Activated CD4-positive, CD25-positive, alpha-beta regulatory T cell treated with anti-CD3 and anti-CD28 coated beads, Interleukin-2, amount 50 U/mL, for 24 hours (primary cell): ENCODE measurements at regions not wholly inside any gene's neighbourhood (a gene's known extent, or its start where the extent isn't known, plus 50 kb on each side); places are given as distances from the start of the nearest gene placed in this dataset.

Source experiments
- ATAC-seq, 2 donors: fragments of 150-1000 bp; cut with Tn5 transposase; one replicate each; pipeline ENCODE4 v1.10.0; 2021; ENCODE audit warnings: mild to moderate bottlenecking in 1 of 2, moderate library complexity in 1 of 2

DNA sequence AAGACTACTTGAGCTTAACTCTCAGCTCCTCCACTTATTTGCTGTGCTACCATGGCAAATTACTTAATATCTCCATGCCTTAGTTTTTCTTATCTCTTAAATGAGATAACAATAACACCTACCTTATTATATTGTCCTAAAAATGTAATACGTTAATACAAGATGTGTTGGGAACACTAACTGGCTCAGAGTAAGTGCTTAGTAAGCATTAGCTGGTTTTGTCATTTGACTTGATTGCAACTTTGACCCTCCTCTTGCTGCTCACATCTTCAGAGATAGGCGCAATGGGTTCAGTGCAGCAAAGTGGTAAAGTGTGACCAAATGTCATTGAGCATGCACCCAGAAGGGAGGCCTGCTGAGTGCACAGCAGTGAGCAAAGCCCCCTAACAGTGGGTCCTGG lies 294.5 kb upstream of the CLNK start:
- no peak for ATAC-seq

DNA sequence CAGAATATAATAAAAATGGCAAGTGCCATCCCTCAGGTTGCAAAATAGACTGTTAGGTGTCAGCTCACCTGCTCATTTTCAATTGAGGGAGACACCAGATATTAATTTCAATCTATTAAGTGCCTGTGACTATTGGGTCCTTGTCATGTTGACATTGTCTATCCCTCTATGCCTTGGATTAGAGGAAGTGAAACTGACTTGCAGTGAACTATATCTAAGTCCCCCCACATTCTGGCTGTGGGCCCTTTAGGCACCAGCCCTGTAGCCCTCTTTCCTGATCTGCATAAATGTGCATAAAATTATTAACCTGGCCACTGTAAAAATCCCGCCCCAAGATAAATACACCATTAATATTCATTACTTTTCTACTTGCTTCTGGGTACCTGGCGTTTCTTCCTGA lies 293.0 kb upstream of the CLNK start:
- ATAC-seq, result no peak

GRCh38 chr4:10974371-10974770 lies 289.8 kb upstream of the CLNK start:
- ATAC-seq, result no peak

DNA sequence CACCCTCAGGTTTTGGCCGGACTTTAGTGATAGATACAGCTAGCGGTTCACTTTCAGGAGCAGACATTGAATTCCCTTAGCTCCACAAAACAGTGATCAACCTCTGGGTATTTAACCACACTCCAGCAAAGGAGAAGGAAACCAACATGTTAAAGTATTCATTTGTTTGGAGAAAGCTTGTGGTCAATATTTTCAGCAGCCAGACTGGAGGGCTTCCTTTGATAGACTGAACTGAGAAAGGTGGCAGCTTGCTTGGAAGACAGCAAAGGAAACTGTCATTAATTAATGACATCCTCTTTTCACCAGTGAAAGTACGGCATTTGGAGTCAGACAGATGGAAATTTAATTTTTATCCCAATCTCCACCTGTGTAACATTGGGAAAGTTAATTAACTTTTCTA lies 289.1 kb upstream of the CLNK start:
- no peak for ATAC-seq

- no peak for ATAC-seq
Observed at GRCh38 chr4:10971800-10972401, 287.3 kb upstream of the CLNK start.

DNA sequence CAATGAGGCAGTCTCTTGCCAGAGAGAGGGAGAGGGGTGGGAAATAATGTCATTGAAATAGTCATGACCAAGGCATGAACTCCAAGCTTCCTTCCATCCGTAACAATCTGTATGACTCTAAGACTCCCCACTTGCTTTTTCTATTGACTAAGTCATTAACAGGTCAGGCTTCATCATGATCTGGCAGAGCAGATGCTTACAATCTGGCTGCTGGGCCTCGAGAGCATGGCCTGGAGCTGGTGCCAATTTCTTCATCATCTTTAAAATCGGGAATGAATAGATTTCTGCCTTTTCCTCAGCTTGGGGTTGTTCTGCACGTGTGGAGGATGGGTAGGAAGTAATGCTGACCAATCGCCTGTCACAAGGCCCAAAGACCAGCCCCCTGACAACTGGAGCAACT lies 280.6 kb upstream of the CLNK start:
- ATAC-seq, result no peak

DNA sequence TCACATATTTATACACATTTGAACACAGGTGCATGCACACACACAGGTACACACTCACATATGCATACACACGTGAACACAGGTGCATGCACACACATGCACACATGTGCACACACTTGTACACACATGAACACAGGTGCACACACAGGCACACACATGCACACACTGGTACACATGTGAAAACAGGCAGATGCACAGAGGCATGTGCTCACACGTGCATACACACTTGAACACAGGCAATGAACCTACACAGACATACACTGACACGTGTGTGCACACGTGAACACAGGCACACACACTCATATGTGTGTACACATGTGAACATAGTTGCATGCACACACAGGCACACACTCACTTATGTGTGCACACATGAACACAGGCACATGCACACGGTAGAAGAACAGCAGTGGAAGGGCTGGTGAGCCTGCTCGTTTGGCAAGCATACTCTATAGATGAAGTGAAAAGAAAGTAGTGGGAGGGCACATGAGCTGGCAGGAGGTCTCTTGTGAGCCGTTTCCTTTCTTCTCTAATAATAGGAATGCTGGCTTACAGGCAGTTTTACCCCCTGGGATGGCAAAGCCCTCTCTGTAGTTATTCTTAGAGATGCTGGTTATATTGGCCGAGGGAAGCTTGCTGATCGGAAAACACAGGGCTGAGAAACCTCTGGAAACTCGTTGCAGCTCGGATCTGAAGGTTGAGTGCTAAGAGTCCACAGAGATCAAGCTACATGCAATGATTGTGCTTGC lies 279.6 kb upstream of the CLNK start:
- ATAC-seq, result no peak

GRCh38 chr4:10963241-10963640 lies 278.7 kb upstream of the CLNK start:
- no peak for ATAC-seq

- ATAC-seq, result no peak
Observed at GRCh38 chr4:10962246-10962645, 277.7 kb upstream of the CLNK start.

DNA sequence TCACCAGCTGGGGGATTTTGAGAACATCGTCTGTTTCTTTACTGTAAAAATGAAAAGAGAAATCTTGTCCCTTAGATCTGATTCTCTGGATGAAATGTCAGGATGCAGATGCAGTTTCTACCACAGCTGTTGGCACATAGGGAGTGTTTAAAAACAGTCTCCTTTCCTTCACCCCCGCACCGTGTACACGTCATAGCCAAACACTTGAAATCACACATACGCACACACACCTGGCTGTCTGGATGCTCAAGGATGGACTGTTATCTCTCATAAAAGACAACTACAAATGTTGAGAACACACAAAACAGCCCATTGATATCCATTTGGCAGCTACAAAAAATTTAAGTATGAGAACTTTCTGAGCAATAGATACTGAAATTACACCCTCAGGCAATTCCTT lies 275.8 kb upstream of the CLNK start:
- no peak for ATAC-seq

DNA sequence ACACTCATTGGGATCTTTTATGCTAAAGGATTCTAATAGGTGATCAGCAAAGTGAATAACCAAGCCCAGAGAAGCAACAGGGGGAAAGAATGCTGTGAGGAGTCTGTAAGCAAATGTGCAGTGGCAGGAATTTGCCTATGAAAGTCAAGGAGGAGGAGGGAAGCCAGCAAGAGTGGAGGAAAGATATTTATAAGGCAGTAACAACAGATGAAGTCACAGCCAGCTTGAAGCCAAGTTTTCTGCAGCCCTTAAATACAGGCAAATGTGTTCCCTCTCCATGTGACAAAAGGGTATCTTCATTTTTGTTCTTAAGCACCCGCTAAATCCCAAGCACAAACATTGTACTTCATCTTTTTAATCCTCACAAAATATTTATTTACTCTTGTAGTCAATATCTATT lies 275.0 kb upstream of the CLNK start:
- ATAC-seq, result no peak

DNA sequence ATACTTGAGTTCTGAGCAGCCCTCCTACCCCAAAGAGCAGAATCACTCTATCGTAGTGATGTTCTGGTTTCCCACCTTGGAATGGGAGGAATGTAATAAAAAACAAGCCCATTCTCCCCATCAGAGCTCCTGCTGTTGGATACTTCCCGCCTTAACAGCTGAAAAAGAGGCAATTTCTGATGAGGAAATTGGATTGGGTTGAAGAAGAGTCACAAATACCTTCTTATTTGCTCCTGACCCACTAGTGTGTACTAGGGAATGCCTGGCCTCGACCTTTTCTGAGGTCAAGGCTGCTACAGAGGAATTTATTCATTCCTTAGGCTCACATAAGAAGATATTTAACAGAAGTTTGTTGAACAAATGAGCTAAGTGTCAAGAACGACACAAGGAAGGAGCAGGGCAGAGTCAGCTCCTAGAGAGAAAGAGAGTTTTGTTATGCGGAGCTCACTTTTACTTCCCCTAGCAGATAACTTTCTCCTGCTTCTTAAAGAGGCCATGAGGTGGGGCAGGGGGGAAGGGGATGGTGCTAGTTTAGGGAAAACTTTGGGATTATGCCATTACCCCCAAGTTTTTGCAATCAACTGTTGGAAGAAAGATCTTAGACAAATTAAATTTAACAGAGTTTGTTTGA lies 273.8 kb upstream of the CLNK start:
- ATAC-seq, result no peak

- ATAC-seq, result no peak
Observed at GRCh38 chr4:10951306-10951705, 266.7 kb upstream of the CLNK start.

GRCh38 chr4:10949039-10949733 lies 264.6 kb upstream of the CLNK start:
- no peak for ATAC-seq

DNA sequence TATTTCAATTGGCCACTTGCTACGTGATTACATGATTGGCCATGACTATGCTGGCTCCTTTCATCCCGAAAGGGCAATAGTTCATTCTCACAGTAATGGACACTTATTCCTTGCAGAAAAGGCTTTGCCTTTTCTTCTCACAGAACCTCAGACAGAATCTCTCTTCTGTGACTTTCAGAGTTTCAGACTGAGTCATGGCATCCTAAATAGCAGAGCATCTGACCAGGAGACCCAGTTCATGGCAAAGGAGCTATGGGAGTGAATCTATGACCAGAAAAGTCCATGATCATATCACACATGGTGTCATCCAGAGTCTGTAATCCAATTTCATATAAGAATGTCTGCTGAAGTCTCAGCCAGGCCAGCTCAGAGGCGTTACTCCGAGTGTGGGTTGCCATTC lies 263.3 kb upstream of the CLNK start:
- ATAC-seq, result no peak

- ATAC-seq, result no peak
Observed at GRCh38 chr4:10944321-10944720, 259.8 kb upstream of the CLNK start.

DNA sequence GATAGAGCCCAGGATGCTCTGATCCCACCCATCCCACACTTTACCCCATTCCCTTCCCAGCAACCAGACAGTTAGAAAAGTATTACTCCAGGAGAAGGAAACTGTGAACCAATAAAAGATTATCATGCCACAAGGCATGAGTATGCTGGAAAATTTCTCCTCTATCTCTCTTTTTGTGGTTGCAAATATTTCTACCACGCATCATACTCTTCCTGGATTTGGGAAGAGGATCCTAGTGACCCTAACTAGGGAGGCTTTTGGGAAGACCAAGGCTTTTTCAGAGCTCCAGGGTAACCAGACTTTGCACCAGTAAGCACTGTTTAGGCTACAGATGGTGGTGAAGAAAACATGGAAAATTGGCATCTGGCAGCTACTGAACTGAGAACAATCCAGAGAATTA lies 257.6 kb upstream of the CLNK start:
- no peak for ATAC-seq

DNA sequence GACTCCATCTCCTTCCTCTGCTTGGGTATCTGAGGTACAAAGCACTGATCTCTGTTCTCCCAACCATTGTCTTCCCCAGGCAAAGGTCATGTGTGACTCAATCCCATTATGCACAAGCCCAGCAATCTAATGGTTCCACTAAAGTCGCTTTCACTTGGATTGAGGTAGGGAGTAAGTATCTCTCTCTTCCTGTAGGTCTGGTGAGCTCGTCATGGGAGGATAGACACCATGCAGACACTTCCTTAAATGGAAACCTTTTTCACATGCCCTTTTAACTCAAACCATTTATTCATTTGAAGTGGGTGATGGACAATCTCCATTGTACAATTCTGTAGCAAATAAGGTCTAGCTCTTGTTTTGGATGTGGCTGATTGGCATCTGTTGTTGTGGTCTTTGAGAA lies 245.2 kb upstream of the CLNK start:
- no peak for ATAC-seq

DNA sequence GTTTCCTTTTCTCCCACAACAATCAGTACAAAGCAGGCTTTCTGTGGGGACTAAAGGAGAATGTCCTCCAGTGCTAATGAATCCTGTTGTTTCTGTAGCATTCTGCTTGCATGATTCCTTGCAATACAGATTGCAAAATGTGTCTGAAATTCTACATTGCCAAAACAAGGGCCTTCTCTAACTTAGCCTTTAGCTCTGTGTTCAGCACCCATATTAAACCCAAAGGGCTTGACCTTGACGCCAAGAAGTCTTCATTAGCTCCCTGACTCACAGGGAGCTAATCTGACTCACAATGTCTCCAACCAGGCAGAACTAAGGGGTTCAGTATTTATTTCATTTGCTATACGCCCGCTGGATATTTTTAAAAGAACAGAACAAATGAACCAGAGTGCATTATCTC lies 241.4 kb upstream of the CLNK start:
- ATAC-seq, result no peak

DNA sequence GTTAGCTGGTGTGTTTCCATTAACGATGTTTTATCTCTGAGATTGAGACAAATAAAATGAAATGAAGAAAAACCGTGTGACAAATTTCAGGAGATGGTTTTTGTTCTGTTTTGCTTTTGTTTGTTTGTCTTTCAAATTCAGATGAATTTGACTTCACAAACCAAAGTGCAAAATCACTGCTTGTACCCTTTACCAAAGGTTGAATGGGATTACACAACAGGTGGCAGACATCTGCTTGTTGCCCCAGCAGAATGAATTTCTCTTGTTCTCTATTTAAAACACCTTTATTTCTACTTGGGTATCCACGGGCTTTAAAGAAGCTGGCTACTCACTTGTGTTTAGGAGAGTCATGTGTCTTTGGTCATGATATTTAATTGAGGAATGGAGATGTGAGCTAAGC lies 239.7 kb upstream of the CLNK start:
- ATAC-seq, result no peak

GRCh38 chr4:10917566-10917965 lies 233.0 kb upstream of the CLNK start:
- no peak for ATAC-seq

DNA sequence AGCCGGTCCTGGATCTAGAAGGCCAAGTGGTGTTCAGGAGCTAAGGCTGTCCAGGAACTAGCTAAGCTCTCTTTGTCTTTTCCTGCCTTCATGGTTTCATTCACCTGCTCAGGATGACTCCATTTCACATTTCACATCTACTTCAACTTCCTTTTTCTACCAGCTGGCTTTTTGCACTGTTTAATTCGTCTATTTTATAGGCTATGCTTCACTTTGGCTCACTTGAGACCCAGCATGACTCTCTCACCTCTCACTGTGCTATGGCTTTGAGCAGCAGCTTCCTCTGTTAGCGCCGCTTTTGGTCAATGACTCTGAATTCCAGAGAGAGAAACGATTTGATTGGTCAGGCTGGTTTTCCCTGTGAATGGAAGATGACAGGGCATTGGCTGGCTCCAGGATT lies 213.5 kb upstream of the CLNK start:
- ATAC-seq, result no peak

- ATAC-seq, result no peak
Observed at GRCh38 chr4:10897076-10897475, 212.5 kb upstream of the CLNK start.

DNA sequence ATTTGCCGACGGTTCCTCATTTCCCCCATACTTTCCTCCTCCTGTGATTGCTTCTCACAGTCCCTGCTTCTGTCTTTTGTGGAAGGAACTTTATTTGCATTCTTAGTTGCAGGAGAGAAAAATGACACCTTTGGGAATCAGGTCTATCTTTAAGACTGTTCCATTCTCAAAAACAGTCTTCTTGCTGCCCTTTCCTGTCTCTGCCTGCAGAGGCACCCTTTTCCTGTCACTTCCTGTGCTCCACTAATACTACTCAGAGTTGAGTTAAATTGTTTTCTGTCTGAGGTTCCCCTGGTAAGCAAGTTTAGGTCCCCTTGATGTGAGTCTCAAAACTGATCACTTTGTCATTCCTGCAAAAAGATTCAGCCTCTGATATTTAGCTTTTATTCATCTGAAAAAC lies 208.8 kb upstream of the CLNK start:
- no peak for ATAC-seq
